Psoas muscle (tissue), 7 donors: ENCODE measurements at regions not wholly inside any gene's neighbourhood (a gene's known extent, or its start where the extent isn't known, plus 50 kb on each side); places are given as distances from the start of the nearest gene placed in this dataset.
"Not testable (repeated sequence)": the region's sequence is repeated elsewhere in the genome, so short reads cannot be mapped to it uniquely, and the experiment has no call there.

Experiments
- ATAC-seq, 4 donors: fragments of 200-7000 bp; cut with Tn5 transposase; one replicate each; pipeline ENCODE4 v1.9.1; 2020; ENCODE audit warnings: moderate library complexity in 3 of 4, mild to moderate bottlenecking in 2 of 4
- DNase-seq, 2 donors: peaks; one replicate each; pipeline ENCODE4 v3.0.0-alpha.2; 2020
- H3K27ac ChIP-seq: fragments of 200-600 bp; one replicate; pipeline ENCODE4 v1.8.0; 2022
- H3K27me3 ChIP-seq, 3 donors: fragments of 200-600 bp in 1 of 3; one replicate each; pipeline versions ENCODE4 v1.6.1 to v1.8.0; 2013 to 2022; ENCODE audit warnings: low read length in 2 of 3, mild to moderate bottlenecking in 2 of 3, moderate library complexity in 1 of 3; ENCODE audit not compliant: insufficient read depth in 3 of 3
- H3K36me3 ChIP-seq, 2 donors: fragments of 200-600 bp in 1 of 2; one replicate each; pipeline versions ENCODE4 v1.6.1 to v1.8.0; 2013 to 2022; ENCODE audit warnings: low read depth in 1 of 2, mild to moderate bottlenecking in 1 of 2, moderate library complexity in 1 of 2; ENCODE audit not compliant: insufficient read depth in 1 of 2
- H3K4me1 ChIP-seq: fragments of 200-600 bp; one replicate; pipeline ENCODE4 v1.8.0; 2022
- H3K4me3 ChIP-seq: fragments of 200-600 bp; one replicate; pipeline ENCODE4 v1.8.0; 2022; ENCODE audit warnings: mild to moderate bottlenecking
- H3K9me3 ChIP-seq: fragments of 200-600 bp; one replicate; pipeline ENCODE4 v1.8.0; 2022
- CTCF ChIP-seq: fragments of 200-600 bp; IDR thresholded peaks from one replicate; pipeline ENCODE4 v1.8.0; 2022; ENCODE audit warnings: antibody characterized with exemption
- WGBS, 3 donors: extraction: QIAGEN DNeasy Blood & Tissue Kit; methylation state at CpG; one replicate each; pipeline versions ENCODE4 v1.1.6 to v1.1.7; 2013; 5-methylcytosine and 5-hydroxymethylcytosine counted together
- intact Hi-C, 2 donors: fragments of 100-400 bp; cut with DNase I; formaldehyde crosslinking; loops; one replicate each; pipeline versions ENCODE4 v1.11.0 to v1.14.2; 2022
- donor health status: healthy with polysubstance abuse.
- donor health status: DM: no; HTN: no; CAD: no; lungs with moderate emphysema.
- donor health status: Bipolar disorder and iron deficiency.
- donor health status: healthy.
- donor health status: DM: yes; HTN: yes; CAD: no.
- donor health status: DM: no; HTN: no; CAD: no.
- donor health status: DM: yes; HTN: yes; CAD: no.

DNA sequence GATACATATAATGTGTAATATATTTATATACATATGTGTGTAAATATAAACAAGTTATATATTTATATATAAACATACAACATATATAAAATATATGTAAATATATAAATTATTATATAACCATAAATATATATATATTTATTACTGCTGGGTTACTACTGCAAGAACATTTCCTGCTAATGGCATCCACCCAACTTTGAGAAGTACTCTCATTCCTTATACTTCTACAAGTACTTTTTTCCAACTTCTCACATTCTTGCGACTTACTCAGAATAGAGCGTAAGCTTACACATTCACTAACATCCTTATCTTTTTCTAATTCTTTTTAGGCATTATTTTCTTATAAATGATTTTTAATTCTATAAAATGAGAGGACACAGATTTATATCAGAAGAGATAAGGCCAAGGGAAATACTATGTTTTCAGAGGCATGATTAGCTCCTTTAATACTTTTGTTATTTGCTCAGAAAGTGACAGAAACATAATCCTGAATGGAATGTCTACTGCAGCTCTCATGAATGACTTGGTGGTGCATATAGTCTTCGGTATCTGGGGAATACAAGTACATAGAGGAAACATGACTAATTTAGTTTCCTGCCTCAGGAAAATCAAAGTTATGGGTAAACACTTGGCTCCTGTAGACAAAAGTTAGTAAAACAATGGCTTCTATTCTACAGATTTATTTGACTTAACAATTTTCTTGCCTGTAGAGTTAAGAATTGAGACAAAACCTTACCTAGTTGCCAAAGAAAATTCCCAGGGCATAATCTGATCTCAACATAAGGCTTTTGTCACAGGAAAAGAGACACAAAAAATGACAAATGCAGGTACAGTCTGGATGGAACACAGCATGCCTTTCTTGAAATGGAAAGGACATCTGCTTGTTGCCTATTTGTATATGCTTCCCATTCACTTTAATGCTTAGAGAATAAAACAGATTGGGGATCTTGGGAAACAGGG is 453.9 kb downstream of the SQOR start:
- no peak for TF ChIP-seq CTCF
- H3K27me3 ChIP-seq = no peaks in the 10 kb centered on the region
- 67 to 75% (median 71%) methylated on average over 3 of the region's 3 CpGs for WGBS, 3 donors

DNA sequence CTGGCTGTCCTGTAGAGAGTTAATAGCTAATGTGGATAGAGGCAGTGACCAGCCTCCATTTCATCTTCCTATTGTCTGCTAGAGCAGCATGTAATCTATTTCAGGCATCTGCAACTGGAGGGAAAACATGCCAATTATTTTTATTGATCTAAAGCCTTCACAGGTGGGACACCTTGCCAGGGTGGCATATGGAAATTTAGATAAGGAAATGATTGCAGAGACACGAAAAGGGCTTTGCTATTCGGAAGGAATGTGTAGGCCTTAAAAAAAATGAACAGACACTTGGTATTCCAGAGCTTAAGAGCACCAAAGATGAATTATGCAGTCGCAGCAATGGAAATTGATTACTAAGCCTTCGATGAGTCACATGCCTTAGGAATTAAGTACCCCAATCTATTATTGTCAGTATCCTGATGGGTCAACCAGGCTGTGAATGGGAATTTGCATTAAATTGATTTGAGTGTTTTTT is 454.7 kb downstream of the SQOR start:
- no peak overlapping the region for H3K27ac ChIP-seq
- DNase-seq = no peak
- no peak for ATAC-seq

More for the DNA sequence above, 453.9 kb downstream of the SQOR start:
- no peaks in the 10 kb centered on the region for H3K36me3 ChIP-seq
- ATAC-seq = no peak
- no peaks in the 10 kb centered on the region for H3K9me3 ChIP-seq
- H3K4me3 ChIP-seq = no peak overlapping the region
- intact Hi-C loops = no loop called here
- H3K27ac ChIP-seq = no peak overlapping the region
- DNase-seq = no peak
- H3K4me1 ChIP-seq = no peaks in the 10 kb centered on the region

GRCh38 chr15:46091860-46092450 is 457.1 kb downstream of the SQOR start:
- WGBS, 3 donors = 68 to 71% (median 69%) methylated on average over 16 of the region's 16 CpGs
- peak; percentile 26 for TF ChIP-seq CTCF
- Histone ChIP-seq H3K4me3 (no peak overlapping the region), H3K9me3 (no peaks in the 10 kb centered on the region), H3K36me3 (no peaks in the 10 kb centered on the region), H3K27me3 (no peaks in the 10 kb centered on the region), H3K27ac (no peak overlapping the region), H3K4me1 (no peaks in the 10 kb centered on the region)
- no peak for DNase-seq
- no peak for ATAC-seq
- intact Hi-C loops = no loop called here

More for the DNA sequence above, 454.7 kb downstream of the SQOR start:
- intact Hi-C loops = no loop called here
- Histone ChIP-seq H3K36me3 (no peaks in the 10 kb centered on the region), H3K4me3 (no peak overlapping the region), H3K27me3 (no peaks in the 10 kb centered on the region), H3K4me1 (no peaks in the 10 kb centered on the region), H3K9me3 (no peaks in the 10 kb centered on the region)
- no peak for TF ChIP-seq CTCF
- 38 to 50% (median 41%) methylated on average over 4 of the region's 4 CpGs for WGBS, 3 donors

GRCh38 chr15:46098006-46098405 is 463.2 kb downstream of the SQOR start:
- intact Hi-C loops, DNase-seq, H3K4me1 ChIP-seq, H3K9me3 ChIP-seq, H3K27ac ChIP-seq, H3K4me3 ChIP-seq, H3K36me3 ChIP-seq, H3K27me3 ChIP-seq, ATAC-seq: not testable (repeated sequence)
- 96 to 97% (median 97%) methylated on average over 19 to 32 of the region's 32 CpGs for WGBS, 3 donors

DNA sequence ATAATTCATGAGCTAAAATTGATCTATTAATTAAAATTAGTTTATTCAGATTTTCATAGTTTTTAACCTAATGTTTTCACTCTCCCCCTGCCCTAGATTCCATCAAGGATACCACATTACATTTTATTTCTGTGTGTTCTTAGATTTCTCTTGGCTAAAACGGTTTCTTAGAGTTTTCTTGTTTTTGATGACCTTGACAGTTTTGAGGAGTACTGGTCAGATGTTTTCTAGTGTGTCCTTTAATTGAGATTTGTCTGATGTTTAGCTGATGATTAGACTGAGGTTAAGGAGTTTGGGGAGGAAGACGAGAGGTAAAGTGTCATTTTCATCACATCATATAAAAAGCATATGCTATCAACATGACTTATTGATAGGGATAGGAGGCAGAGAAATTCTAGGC is 475.9 kb downstream of the SQOR start:
- ATAC-seq (no peak), DNase-seq (no peak)
- Histone ChIP-seq H3K4me1 (no peaks in the 10 kb centered on the region), H3K27ac (no peak overlapping the region), H3K9me3 (no peaks in the 10 kb centered on the region), H3K27me3 (no peaks in the 10 kb centered on the region), H3K36me3 (no peaks in the 10 kb centered on the region), H3K4me3 (no peak overlapping the region)
- no peak for TF ChIP-seq CTCF
- intact Hi-C loops = no loop called here
- WGBS, 3 donors = 56 to 68% (median 59%) methylated on average over 2 of the region's 2 CpGs
